Occipital lobe (tissue), 1 donor: ENCODE measurements at regions not wholly inside any gene's neighbourhood (a gene's known extent, or its start where the extent isn't known, plus 50 kb on each side); places are given as distances from the start of the nearest gene placed in this dataset.
"Not testable (repeated sequence)": the region's sequence is repeated elsewhere in the genome, so short reads cannot be mapped to it uniquely, and the experiment has no call there.

Experiments
- DNase-seq: peaks from one replicate; lab custom pipeline; 2025; lab: John Stamatoyannopoulos, UW

DNA sequence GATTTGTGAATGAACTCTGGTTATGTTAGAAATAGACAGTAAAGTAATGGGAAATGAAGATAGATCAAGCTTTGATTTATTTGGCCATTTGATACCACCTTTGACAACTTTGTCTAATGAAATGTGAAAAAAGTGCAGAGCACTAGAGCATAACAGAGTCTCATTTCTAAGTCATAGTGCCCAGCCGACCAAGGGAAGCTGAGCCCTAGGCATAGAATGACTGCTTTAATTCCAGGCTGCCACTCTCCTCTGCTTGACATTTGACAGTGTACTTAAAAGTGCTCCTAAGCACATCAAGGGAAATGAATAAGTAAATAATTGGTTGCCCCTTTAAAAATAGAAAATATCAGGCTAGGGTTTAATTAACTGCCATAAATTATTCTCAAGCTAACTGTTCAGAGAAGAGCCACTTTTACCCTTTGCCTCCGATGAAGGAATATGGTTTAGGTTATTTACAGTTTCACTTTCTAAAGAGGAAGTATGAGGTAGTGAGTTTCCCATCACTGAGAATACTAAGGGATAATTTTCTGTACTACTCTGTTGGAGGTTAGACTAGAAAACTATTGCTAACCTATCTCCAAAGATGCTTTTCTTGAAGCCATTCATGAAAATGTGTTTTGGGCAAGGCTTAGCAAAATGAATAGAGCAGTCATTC is 591.6 kb downstream of the REEP3 start:
- no peak for DNase-seq

DNA sequence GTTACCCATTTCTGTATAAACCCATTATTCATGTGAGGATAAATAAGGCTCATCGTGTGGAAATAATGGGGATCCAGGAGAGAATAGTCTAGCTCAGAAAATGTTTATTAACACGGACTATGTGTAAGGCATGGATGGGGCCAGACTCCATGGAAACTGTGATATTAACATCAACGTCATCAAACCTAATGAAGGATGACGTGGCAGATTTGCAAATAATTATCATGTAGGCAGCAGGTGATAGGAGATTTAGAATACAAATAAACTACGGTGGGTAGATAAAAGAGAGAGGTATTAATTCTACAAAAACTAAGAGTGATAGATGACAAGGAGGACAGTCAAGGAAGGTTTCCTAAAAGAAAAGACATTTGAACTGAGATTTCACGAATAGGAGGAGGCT is 592.2 kb downstream of the REEP3 start:
- no peak for DNase-seq

DNA sequence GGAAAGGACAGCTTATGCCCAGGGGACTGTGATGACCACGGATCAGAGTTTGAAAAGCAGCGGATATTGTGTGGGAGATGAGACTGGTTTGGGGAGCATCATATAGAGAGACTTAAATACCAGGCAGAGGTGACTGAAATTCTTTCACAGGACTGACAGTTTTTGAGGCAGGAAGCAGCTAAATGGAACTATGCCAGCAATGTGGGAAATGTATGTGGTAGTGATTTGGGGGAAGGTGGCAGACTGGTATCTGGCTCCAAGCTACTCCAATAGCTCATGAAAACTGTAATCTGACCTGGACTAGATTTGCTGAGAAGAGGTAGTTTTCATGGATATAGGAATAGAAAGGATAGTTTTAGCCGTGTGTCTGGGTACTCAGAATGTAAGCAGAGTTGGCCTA is 592.6 kb downstream of the REEP3 start:
- DNase-seq: no peak

DNA sequence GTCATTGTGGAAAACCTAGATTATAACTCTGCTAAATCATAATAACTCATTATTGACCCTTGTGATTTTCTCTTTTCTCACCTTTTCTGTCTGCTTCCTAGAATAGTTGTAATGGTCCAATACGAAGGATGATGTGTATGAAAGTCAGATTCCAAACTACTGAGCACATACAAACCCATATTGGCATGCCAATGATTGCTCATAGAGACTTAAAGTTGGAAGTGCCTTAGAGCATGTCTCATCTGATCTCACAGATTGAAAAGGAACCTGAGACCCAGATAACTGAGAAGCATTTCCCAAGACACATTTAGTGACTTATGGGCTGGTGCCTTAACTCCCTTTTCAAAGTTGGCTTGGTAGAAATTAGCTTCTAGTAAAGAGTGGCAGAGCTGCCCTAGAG is 594.3 kb downstream of the REEP3 start:
- DNase-seq: no peak

DNA sequence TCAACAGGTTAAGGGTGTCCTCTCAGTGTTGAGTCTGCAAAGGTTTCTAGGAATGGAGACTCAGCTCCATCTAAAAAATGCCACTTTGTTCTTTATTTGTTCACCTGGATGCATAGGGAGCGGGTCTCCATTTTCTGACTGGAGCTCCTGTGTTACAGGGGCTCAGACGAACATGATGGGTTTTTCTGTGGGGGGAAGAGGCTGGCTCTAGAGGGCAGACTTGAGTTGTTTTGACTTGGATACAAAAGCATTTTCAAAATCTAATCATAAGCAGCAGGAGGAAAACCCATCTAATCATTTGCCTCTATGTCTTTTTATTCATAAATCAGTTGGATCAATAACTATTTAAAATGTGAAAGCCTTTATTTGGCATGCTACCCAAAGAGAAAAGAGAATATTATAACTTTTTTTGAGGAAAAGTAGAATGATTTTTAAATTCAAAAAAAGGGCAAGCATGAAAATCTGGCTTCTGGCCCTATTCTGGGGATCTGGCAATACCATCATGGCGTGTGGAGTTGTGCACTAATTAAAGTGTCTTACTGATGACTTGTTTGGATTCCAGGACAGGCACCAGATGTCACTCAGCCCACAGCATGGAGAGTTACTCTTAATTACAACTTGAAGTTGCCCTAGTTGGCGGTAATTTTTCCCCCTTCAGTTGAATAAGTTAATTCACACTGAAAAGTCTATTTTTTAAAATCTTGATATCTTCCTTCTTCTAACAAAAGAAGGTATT is 594.9 kb downstream of the REEP3 start:
- DNase-seq: no peak

DNA sequence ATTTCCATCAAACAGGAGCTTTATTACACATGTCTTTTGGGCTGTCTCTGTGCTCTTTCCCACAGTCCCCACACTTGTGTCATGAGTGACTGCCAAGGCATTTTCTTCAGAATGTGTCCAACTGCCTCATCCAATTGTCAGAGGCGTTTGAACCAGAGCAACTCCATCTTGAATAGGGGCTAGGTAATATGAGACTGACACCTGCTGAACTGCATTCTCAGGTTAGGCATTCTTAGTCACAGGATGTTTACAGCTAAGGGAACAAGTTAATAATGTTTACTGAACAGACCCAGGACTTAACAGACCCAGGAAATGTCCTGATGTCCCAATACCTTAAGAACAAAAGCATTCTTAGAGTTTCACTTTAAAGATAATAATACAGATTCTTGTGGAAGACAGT is 595.5 kb downstream of the REEP3 start:
- no peak for DNase-seq

- DNase-seq: no peak
Observed at GRCh38 chr10:64118736-64119135, 597.5 kb downstream of the REEP3 start.

DNA sequence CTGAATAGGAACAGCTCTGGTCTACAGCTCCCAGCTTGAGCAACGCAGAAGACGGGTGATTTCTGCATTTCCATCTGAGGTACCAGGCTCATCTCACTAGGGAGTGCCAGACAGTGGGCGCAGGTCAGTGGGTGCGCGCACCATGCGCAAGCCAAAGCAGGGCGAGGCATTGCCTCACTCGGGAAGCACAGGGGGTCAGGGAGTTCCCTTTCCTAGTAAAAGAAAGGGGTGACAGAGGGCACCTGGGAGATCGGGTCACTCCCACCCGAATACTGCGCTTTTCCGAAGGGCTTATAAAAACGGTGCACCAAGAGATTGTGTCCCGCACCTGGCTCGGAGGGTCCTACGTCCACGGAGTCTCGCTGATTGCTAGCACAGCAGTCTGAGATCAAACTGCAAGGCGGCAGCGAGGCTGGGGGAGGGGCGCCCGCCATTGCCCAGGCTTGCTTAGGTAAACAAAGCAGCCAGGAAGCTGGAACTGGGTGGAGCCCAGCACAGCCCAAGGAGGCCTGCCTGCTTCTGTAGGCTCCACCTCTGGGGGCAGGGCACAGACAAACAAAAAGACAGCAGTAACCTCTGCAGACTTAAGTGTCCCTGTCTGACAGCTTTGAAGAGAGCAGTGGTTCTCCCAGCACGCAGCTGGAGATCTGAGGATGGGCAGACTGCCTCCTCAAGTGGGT is 599.2 kb downstream of the REEP3 start:
- not testable (repeated sequence) for DNase-seq

DNA sequence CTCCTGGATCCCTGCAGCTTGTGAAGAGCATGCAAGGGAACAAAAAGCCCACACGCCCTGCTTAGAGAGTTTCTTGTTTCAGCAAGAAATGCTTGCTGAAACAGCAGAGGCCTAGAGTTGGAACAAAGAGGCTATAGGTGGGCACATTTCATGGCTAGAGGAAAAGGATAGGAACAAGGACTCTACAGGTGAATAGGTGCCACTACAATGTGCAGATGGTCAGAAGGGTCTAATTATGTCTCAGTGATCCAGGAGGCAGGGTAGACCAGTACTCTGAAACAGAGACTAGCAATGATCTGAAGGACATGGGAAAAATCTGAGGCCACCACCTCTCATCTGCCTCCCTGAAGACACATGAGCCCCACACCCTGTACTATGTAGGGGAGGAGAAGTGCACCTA is 609.0 kb downstream of the REEP3 start:
- no peak for DNase-seq

- no peak for DNase-seq
Observed at GRCh38 chr10:64134676-64135075, 613.5 kb downstream of the REEP3 start.

DNA sequence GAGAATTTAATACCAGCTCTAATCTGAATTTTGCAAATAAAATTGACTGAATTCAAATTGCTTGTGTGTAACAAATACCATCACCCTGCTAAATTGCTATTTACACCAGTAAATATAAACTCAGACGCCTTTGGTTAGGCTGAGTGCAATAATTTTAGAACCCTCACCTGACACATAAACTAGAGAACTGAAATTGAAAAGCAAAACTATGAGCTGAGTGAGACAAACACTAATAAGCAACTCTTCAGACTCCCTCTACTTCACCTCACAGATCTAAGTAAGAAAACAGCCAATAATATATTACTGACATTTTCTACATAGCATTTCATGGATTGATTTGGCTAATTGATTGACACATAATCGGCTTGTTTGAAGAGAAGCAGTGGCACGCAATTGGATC is 621.2 kb downstream of the REEP3 start:
- no peak for DNase-seq

DNA sequence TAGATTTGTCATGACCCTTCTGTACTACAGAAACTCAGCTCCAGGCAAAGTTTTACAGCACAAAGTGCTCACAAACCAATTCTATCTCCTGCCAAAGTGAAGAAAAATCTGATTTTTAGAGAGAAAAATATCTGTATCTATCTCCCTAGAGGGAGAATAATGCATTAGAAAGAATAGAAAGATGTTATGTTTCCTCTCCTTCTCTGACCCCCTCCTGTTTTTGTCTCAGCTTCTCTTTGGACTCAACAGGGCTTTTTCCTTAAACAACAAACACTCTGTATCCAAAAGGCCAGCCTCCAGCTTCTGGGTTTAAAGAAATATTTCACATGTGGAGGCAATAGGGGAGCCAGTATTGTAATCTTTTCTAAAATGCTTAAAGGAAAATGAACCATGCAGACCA is 627.4 kb downstream of the REEP3 start:
- no peak for DNase-seq

- no peak for DNase-seq
Observed at GRCh38 chr10:64156166-64156565, 635.0 kb downstream of the REEP3 start.

DNA sequence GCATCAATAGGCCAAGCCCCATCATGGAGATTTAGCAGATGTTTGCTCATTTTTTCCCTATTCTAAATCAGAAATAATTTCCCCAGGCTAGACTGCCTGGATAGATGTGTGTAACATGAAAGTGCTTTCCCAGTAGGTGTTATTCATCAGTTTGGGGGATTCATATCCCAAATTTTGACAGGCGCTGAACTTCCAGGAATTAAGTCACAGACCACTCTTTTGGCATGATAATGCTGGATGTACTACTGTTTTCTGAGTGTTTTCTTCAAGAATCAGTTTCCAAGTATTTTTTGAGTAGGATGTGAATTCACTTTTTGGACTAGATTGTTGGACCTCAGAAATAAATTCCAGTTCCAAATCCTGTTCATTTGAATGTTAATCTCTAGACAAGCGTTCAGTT is 637.4 kb downstream of the REEP3 start:
- no peak for DNase-seq

- DNase-seq: no peak
Observed at GRCh38 chr10:64159910-64160872, 639.0 kb downstream of the REEP3 start.

DNA sequence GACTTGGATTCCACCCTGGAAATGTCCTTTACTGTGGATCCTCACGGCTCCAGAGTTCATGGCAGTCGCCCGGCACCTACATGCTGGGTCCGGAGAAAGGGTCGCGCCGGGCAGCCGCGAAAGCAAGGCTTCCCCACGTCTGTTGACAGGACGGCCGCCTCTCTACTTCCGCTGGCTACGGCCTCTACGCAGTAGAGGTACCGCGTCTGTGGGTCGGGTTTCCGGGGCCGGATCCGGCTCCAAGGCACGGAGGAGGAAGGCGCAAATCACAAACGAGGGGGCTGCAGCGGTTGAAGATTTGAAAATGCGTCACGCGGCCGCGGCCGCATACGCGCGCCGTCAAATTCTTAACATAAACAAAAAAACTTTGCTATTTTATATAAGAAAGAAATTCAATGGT is 649.6 kb downstream of the REEP3 start:
- no peak for DNase-seq

DNA sequence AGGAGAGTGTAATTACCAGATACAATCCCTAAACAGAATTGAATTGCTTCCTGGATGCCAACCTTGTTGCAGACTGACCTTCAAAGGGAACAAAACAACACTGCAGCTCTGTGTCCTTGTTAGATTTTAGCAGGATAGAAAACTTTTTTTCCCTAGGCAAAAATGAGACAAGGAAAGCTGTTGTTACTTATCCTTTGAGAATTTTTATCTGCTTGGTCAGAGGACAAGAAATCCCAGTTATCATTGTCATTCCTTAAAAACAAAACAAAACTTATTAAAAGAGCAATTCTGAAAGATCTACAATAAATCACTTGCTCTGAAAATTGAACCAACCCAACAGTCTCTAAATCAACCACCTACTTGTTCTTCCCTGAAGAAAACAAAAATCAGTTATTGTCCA is 652.6 kb downstream of the REEP3 start:
- DNase-seq: no peak

DNA sequence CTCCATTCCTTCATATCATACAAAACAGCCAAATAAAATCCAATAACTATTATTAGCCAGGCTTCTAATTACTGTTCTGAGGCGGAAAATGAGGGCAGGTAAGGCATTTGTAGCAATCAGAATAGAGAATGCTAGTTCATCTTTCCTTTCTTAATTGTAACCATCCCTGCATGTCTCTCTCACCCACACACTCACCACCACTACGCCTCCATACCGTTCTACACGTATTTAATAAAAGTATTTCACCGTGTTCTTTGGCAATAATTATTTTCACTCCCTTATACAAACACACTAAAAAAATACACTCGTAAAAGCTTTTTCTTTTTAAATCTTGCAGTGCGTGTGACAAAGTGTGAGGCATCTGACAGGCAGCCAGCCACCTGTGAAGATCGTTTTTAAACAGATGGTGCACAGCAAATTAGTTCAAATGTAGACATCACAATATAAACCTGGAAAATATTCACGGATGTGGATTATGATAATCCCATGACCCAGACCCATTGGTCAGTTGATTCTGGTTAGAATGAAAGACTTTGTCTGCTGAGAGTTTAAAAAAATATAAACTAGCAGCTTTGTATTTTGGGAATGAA is 653.6 kb downstream of the REEP3 start:
- DNase-seq: no peak

DNA sequence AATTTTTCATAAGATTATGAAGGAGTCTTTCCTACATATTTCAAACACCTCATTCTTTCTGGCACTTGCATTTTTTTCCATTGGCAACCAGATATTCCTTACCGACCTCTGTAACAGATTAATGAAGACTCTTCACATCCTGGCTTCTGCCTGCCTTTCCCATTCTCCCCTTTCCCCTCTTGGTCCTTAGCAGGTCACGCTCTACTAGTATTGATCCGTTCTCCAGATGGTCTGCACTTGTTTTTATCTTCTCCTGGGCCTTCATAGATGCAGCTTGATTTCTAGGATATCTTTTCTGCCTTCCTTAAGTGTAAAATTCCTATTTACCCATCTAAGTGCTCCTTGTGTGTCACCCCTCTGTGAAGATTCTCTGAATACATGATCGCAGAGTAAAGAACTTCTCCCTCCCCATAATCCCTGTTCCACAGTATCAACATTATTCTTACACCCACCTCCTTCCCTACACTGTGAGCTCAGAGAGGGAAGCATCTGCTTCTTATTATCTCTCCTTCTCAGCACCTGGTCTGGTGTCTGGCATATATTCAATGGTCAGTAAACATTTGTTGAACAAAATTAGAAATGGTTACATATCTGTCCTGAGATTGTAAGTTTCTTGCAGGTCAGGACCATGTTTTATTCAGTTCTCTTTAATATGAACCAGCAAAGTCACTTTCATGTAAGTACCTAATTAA is 654.2 kb downstream of the REEP3 start:
- no peak for DNase-seq

- no peak for DNase-seq
Observed at GRCh38 chr10:64182671-64183070, 661.5 kb downstream of the REEP3 start.

GRCh38 chr10:64191286-64191685 is 670.1 kb downstream of the REEP3 start:
- DNase-seq: no peak
